GM12865 (cell line): ENCODE measurements at regions not wholly inside any gene's neighbourhood (a gene's known extent, or its start where the extent isn't known, plus 50 kb on each side); places are given as distances from the start of the nearest gene placed in this dataset.

Experiments used
- DNase-seq: peaks from one replicate; pipeline ENCODE4 v3.0.0; 2010; ENCODE audit warnings: low read depth
- H3K4me3 ChIP-seq: 2 replicates; pipeline ENCODE4 v1.5.1; 2011; ENCODE audit warnings: mild to moderate bottlenecking, low read depth, low read length, control low read depth
- CTCF ChIP-seq: IDR thresholded peaks from 2 replicates; pipeline ENCODE4 v1.5.1; 2011; ENCODE audit warnings: low read length, control low read depth, low read depth, inconsistent platforms; ENCODE audit not compliant: insufficient read depth; ENCODE audit errors: missing control alignments

- DNase-seq = peak; percentile 85
- TF ChIP-seq CTCF = peak; percentile 68
- H3K4me3 ChIP-seq = no peak overlapping the region
Observed at GRCh38 chr4:153127760-153128494, 76.3 kb upstream of the TRIM2 start.

- TF ChIP-seq CTCF = no peak
- H3K4me3 ChIP-seq = no peak overlapping the region
- DNase-seq = no peak
Observed at GRCh38 chr4:153131596-153131995, 72.6 kb upstream of the TRIM2 start.

- TF ChIP-seq CTCF = no peak
- H3K4me3 ChIP-seq = no peak overlapping the region
- DNase-seq = no peak
Observed at GRCh38 chr4:153137159-153137558, 67.1 kb upstream of the TRIM2 start.

- no peak overlapping the region for H3K4me3 ChIP-seq
- TF ChIP-seq CTCF = no peak
- no peak for DNase-seq
Observed at GRCh38 chr4:153137677-153138630, 66.3 kb upstream of the TRIM2 start.

- TF ChIP-seq CTCF = no peak
- H3K4me3 ChIP-seq = no peak overlapping the region
- DNase-seq = no peak
Observed at GRCh38 chr4:153138736-153139135, 65.5 kb upstream of the TRIM2 start.

GRCh38 chr4:153140294-153140693 lies 63.9 kb upstream of the TRIM2 start:
- DNase-seq = no peak
- TF ChIP-seq CTCF = no peak

GRCh38 chr4:153141238-153141637 lies 63.0 kb upstream of the TRIM2 start:
- no peak for DNase-seq
- no peak overlapping the region for H3K4me3 ChIP-seq
- TF ChIP-seq CTCF = no peak

More at GRCh38 chr4:153140294-153140693, 63.9 kb upstream of the TRIM2 start:
- H3K4me3 ChIP-seq = no peak overlapping the region
